C4-2B (cell line): ENCODE measurements at regions not wholly inside any gene's neighbourhood (a gene's known extent, or its start where the extent isn't known, plus 50 kb on each side); places are given as distances from the start of the nearest gene placed in this dataset.

Experiments used
- H3K27ac ChIP-seq: fragments of 450-650 bp; 2 replicates; pipeline ENCODE4 v1.5.1; 2017
- ZFX ChIP-seq: fragments of 450-650 bp; IDR thresholded peaks from 2 replicates; pipeline ENCODE4 v1.6.1; 2017
- TF ChIP-seq, protein P1 (sequence below): fragments of 450-650 bp; conservative IDR thresholded peaks from 2 replicates; pipeline ENCODE4 v1.5.1; 2017; ENCODE audit warnings: mild to moderate bottlenecking

DNA sequence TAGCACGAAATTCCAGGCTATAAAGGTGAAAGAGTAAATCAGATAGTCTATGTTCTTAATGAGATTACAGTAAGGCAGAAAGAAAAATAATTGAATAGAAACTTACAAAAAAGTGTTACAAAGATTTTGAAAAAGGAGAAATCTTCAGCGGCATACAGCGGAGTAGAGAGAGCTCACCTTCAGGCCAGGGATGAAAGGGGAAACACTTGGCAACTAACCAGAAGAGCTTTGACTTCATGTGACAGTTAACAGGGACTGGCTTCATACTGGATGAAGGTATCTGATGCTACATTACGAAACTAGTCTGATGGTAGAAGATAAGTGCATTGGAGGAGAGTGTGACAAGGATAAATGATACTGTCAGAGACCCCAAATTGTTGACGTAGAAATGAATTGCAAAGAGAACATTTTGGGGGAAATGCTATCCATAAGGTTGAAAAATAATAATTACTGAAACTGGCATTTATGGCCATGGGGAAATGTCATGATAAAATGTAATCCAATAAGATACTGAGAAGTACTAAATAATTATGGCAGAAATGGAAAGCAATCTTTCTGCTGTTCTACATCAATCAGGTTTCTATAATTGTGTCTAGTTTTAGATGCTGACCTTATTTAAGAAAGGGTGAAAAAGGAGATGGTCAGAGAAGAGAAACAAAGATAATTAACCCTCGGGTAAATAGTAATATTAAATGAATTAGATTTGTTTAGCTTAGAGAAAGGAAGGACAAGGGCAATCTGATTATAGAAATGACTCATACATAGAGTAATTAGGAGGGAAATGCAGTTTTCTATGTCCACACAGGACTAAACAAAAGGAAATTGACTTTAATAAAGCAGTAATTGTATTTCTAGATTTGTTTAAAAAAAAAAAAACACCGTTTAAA lies 808.7 kb downstream of the NCAM2 start:
- no peak overlapping the region for H3K27ac ChIP-seq
- no peak for TF ChIP-seq ZFX
- TF ChIP-seq, protein P1, sequence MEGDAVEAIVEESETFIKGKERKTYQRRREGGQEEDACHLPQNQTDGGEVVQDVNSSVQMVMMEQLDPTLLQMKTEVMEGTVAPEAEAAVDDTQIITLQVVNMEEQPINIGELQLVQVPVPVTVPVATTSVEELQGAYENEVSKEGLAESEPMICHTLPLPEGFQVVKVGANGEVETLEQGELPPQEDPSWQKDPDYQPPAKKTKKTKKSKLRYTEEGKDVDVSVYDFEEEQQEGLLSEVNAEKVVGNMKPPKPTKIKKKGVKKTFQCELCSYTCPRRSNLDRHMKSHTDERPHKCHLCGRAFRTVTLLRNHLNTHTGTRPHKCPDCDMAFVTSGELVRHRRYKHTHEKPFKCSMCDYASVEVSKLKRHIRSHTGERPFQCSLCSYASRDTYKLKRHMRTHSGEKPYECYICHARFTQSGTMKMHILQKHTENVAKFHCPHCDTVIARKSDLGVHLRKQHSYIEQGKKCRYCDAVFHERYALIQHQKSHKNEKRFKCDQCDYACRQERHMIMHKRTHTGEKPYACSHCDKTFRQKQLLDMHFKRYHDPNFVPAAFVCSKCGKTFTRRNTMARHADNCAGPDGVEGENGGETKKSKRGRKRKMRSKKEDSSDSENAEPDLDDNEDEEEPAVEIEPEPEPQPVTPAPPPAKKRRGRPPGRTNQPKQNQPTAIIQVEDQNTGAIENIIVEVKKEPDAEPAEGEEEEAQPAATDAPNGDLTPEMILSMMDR = no peak

DNA sequence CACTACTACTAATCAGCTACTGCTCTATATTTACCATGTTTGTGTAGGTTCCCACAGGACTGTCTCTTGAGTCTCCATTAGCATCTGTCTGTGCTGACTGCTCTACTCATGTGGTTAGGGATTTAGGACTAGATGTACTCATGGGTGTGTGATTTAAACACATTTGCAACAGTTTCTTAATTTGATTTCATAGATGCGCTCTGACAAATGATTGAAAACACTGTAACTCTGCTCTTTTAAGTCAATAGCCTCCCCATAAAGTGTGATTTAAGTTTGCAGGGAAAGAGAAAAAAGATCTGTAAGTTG lies 809.3 kb downstream of the NCAM2 start:
- TF ChIP-seq ZFX = no peak
- TF ChIP-seq, protein P1 = no peak
- no peak overlapping the region for H3K27ac ChIP-seq

DNA sequence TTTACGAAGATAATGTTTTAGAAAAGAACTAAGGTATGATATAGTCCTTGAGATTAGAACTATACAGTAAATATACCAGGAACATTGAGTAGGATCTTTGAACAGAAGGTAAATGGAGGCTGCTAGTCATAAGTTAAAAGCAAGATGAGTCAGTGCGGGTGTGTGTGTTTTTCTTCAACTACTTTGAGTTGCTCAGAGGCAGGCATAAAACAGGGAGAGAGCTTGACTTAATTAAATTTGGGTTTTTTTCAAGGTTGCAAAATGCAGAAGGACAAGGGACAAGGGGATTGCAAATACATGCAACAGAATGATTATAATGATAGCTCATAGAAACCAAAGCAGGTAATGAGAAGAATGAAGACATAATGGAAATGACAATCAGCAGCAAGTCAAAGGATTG lies 815.1 kb downstream of the NCAM2 start:
- TF ChIP-seq, protein P1 = no peak
- TF ChIP-seq ZFX = no peak
- no peak overlapping the region for H3K27ac ChIP-seq

DNA sequence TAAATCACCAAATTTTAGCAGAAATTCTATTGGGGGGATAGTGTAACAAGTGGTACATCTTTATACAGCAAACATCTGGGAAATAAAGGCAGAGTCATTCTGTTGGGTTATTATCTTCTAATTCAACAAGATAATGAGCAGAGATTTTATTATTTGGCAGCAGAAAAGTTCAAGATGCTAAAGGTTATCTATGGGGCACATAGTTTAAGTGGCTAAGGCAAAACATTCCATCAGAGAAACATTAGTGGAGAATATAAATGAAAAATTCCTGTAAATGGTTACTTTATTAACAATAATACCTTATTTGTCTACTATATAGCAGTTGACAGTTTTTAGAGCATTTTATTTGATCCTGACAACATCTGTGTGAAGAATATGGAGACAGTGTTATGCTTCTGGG lies 815.7 kb downstream of the NCAM2 start:
- TF ChIP-seq ZFX = no peak
- H3K27ac ChIP-seq = no peak overlapping the region

DNA sequence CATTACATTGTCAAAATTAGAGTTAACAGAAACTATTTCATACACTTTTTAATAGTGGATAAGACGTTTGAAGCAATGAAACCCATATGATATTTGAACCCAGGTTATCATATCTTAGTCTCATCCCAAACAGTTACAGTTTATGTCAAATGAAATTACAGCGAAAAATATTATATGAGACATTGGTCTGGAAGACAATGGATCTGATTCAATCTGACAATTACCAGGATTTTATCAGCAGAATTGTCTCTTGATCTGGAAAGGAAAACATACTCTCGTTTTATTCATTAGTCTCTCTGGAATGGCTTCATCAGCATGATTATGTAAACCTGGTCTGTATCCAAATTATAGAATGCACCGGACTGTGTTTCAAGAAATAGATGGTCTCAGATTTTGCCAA lies 818.6 kb downstream of the NCAM2 start:
- no peak for TF ChIP-seq ZFX
- TF ChIP-seq, protein P1 = no peak

DNA sequence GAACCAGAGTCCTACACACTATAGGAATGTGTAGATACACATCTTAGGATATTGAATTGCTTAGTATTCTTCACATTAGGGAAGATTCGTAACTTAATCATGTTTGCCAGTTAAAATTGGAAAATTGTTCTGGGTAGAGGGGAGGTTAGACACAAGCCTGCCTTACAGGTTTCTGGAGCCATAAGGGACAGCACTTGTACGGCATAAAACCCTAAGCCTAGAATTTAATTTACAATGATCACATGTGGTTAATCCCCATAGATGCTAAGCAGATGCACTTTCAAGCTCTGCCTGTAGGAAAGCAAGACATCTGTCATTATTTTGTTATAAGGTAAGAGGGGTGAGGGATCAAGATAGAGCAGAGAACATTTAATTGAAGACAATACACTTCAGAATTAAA lies 820.7 kb downstream of the NCAM2 start:
- TF ChIP-seq, protein P1 = no peak
- no peak for TF ChIP-seq ZFX
- H3K27ac ChIP-seq = no peak overlapping the region

More for the DNA sequence above, 818.6 kb downstream of the NCAM2 start:
- no peak overlapping the region for H3K27ac ChIP-seq

DNA sequence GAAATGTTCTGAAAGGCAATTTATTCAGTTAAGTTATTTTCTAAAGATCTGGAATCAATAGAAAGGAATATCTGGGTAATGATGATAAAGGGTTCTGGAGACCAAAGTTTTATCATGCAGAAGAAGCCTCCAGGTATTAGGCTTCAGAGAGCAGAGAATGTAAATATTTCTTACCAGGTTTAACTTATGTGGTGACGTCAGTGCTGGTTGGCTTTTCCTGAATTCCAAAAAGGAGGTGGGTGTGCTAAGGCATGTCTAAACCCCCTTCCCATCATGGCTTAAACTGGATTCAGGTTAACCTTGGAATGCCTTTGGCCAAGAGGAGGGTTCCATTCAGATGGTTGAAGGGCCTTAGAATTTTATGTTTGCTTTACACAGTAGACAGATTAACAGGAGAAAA lies 829.9 kb downstream of the NCAM2 start:
- no peak for TF ChIP-seq ZFX
- TF ChIP-seq, protein P1 = no peak
- H3K27ac ChIP-seq = no peak overlapping the region

DNA sequence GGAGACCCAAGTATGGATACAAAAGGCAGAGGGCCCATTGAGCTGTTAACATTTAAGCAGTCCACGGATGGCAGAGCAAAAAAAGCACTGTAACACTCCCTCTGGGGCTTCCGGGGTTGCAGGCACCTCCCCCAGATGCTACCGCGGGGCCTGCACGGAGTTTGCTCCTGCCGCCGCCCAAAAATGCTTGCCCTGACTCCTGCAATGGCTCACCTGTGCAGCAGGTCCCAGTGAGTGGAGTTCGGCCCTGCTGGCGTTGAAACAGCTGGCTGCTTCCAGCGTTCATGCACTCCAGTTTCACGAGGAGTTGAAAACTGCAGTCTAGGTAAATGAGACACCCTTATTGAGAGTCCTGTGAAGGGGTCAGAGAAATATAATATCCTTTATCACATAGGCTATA lies 832.8 kb downstream of the NCAM2 start:
- no peak for TF ChIP-seq ZFX
- TF ChIP-seq, protein P1 = no peak
- no peak overlapping the region for H3K27ac ChIP-seq
